K562 (cell line): ENCODE measurements at regions not wholly inside any gene's neighbourhood (a gene's known extent, or its start where the extent isn't known, plus 50 kb on each side); places are given as distances from the start of the nearest gene placed in this dataset.

ENCODE experiments used
- ATAC-seq: fragments of 200-7000 bp; cut with Tn5 transposase; 3 replicates; pipeline ENCODE4 v1.9.1; 2020; ENCODE audit warnings: moderate library complexity
- BruUV-seq: library from RNA; stranded (reverse); fragments of 400-500 nt; replicated peaks from 2 replicates; lab custom pipeline; 2021; lab: Mats Ljungman, UMichigan
- CTCF ChIA-PET: fragments of 300-600 bp; formaldehyde crosslinking; extraction: SDS; loops from one replicate; lab custom pipeline; 2021; ENCODE audit warnings: low intra/inter-chr PET ratio; lab: Yijun Ruan, JAX
- POLR2A ChIA-PET: fragments of 300-600, 350-650 bp; sonication (Branson Sonifier 250); formaldehyde crosslinking; extraction: SDS; loops from one replicate; lab custom pipeline; 2021; ENCODE audit warnings: antibody characterized with exemption, inconsistent platforms; lab: Yijun Ruan, JAX
- DNase-seq, 4 experiments: peaks; one replicate each; pipeline versions ENCODE4 v3.0.0 to v3.0.0-alpha.2; 2011 to 2018; ENCODE audit warnings: low spot score in 3 of 4, mixed read lengths in 3 of 4; ENCODE audit errors: extremely low read depth in 1 of 4
- FAIRE-seq: peaks from 2 replicates; lab custom pipeline; 2011; peaks lifted over from hg19 to GRCh38; lab: Jason Lieb, UNC
- H2AFZ ChIP-seq: 2 replicates; pipeline ENCODE4 v1.6.0; 2011; ENCODE audit warnings: low read depth, low read length, control low read depth, inconsistent platforms
- H3K27ac ChIP-seq: fragments of 200-600 bp; 3 replicates; pipeline ENCODE4 v1.8.0; 2011; ENCODE audit warnings: low read depth, mild to moderate bottlenecking, control low read depth, inconsistent platforms, low read length, moderate library complexity, mixed read lengths; ENCODE audit errors: extremely low read depth
- H3K27me3 ChIP-seq, 2 experiments: fragments of 300-600 bp in 1 of 2; 2 replicates in 1 of 2; 3 replicates in 1 of 2; pipeline versions ENCODE4 v1.6.0 to v1.8.0; 2011; ENCODE audit warnings: inconsistent platforms in 2 of 2, low read length in 2 of 2, mild to moderate bottlenecking in 1 of 2, mixed read lengths in 1 of 2, moderate library complexity in 1 of 2; ENCODE audit not compliant: control insufficient read depth in 2 of 2, insufficient read depth in 2 of 2
- H3K36me3 ChIP-seq: fragments of 300-600 bp; 3 replicates; pipeline ENCODE4 v1.8.0; 2011; ENCODE audit warnings: mild to moderate bottlenecking, low read length, inconsistent platforms; ENCODE audit not compliant: control insufficient read depth, insufficient read depth
- H3K4me1 ChIP-seq, 2 experiments: fragments of 200-600 bp in 1 of 2; replicated peaks in 1 of 2; 2 replicates in 1 of 2; 3 replicates in 1 of 2; pipeline versions ENCODE4 v1.5.1 to v1.8.0; 2011; ENCODE audit warnings: inconsistent platforms in 2 of 2, low read length in 2 of 2, mild to moderate bottlenecking in 1 of 2, mixed read lengths in 1 of 2, moderate library complexity in 1 of 2; ENCODE audit not compliant: control insufficient read depth in 2 of 2, insufficient read depth in 2 of 2
- H3K4me2 ChIP-seq: 2 replicates; pipeline ENCODE4 v1.6.1; 2011; ENCODE audit warnings: low read length, control low read depth, inconsistent platforms, mixed read lengths; ENCODE audit not compliant: insufficient read depth
- H3K4me3 ChIP-seq: fragments of 200-600 bp; sonication (generic), shearing (Covaris generic); 2 replicates; pipeline ENCODE4 v1.5.1; 2016; ENCODE audit warnings: control low read depth, inconsistent platforms
- H3K79me2 ChIP-seq: fragments of 200-600 bp; 3 replicates; pipeline ENCODE4 v1.8.0; 2011; ENCODE audit warnings: low read length, inconsistent platforms; ENCODE audit not compliant: control insufficient read depth, insufficient read depth
- H3K9ac ChIP-seq, 2 experiments: 2 replicates each; pipeline versions ENCODE4 v1.6.0 to v1.6.1; 2011; ENCODE audit warnings: low read depth in 2 of 2, low read length in 2 of 2, control low read depth in 1 of 2, inconsistent platforms in 1 of 2, mild to moderate bottlenecking in 1 of 2, mixed read lengths in 1 of 2; ENCODE audit not compliant: insufficient read depth in 1 of 2
- H3K9me1 ChIP-seq: one replicate; pipeline ENCODE4 v1.6.0; 2011; ENCODE audit warnings: inconsistent platforms, mild to moderate bottlenecking, low read length, moderate library complexity; ENCODE audit not compliant: control insufficient read depth, insufficient read depth
- H3K9me3 ChIP-seq: replicated peaks from 2 replicates; pipeline ENCODE4 v1.5.1; 2011; ENCODE audit warnings: low read depth, low read length, inconsistent platforms; ENCODE audit not compliant: control insufficient read depth, insufficient read depth
- H4K20me1 ChIP-seq: replicated peaks from 2 replicates; pipeline ENCODE4 v1.6.1; 2011; ENCODE audit warnings: low read length, inconsistent platforms, mixed read lengths; ENCODE audit not compliant: control insufficient read depth, insufficient read depth
- HSF4 ChIP-seq: fragments of 250-450 bp; sonication (Bioruptor Pico); IDR thresholded peaks from 2 replicates; pipeline ENCODE4 v2.1.2; 2022; ENCODE audit warnings: mild to moderate bottlenecking, moderate library complexity, borderline replicate concordance
- MCM5 ChIP-seq: fragments of 450-650 bp; IDR thresholded peaks from 2 replicates; pipeline ENCODE4 v1.6.1; 2016; ENCODE audit warnings: low read depth
- MEF2D ChIP-seq: conservative IDR thresholded peaks from 2 replicates; pipeline ENCODE4 v1.6.1; 2016; ENCODE audit warnings: low read depth, missing genetic modification characterization, missing compliant biosample characterization
- MTA3 ChIP-seq: fragments of 450-650 bp; formaldehyde crosslinking; IDR thresholded peaks from 2 replicates; pipeline ENCODE4 v1.6.1; 2017; ENCODE audit warnings: mild to moderate bottlenecking, borderline replicate concordance
- NFYB ChIP-seq: IDR thresholded peaks from 2 replicates; pipeline ENCODE4 v1.6.1; 2011; ENCODE audit warnings: mild to moderate bottlenecking, moderate library complexity; ENCODE audit not compliant: insufficient read length; ENCODE audit errors: extremely low read depth
- PURB ChIP-seq: sonication (generic); formaldehyde crosslinking; IDR thresholded peaks from 2 replicates; pipeline ENCODE4 v1.9.0; 2021; ENCODE audit warnings: low read depth, mild to moderate bottlenecking, missing genetic modification reagents
- RFX1 ChIP-seq: fragments of 450-650 bp; IDR thresholded peaks from 2 replicates; pipeline ENCODE4 v1.6.1; 2016; ENCODE audit warnings: mild to moderate bottlenecking, moderate library complexity
- SMAD2 ChIP-seq: fragments of 150-350 bp; IDR thresholded peaks from 2 replicates; pipeline ENCODE4 v1.6.1; 2014; ENCODE audit warnings: low read depth, mild to moderate bottlenecking, low read length
- THRAP3 ChIP-seq: fragments of 450-650 bp; IDR thresholded peaks from 2 replicates; pipeline ENCODE4 v1.6.1; 2016; ENCODE audit warnings: mild to moderate bottlenecking, inconsistent platforms, borderline replicate concordance
- ZNF143 ChIP-seq: sonication (generic); formaldehyde crosslinking; IDR thresholded peaks from 2 replicates; pipeline ENCODE4 v1.9.0; 2022; ENCODE audit warnings: mild to moderate bottlenecking, missing genetic modification reagents
- ZNF174 ChIP-seq: fragments of 250-450 bp; sonication (Bioruptor Pico); IDR thresholded peaks from 2 replicates; pipeline ENCODE4 v1.4.0; 2020; ENCODE audit warnings: mild to moderate bottlenecking
- WGBS: fragments of 100-300 bp; shearing (Covaris generic); methylation state at CpG from one replicate; pipeline ENCODE4 v1.1.6; 2016; ENCODE audit warnings: low coverage, mixed read lengths; ENCODE audit not compliant: insufficient coverage; ENCODE audit errors: missing lambda C conversion rate; 5-methylcytosine and 5-hydroxymethylcytosine counted together
- in situ Hi-C: fragments of 300-500 bp; cut with MboI; formaldehyde crosslinking; loops from 4 replicates; pipeline ENCODE4 v1.15.0; 2018; ENCODE audit warnings: inconsistent platforms, mixed read lengths
- intact Hi-C: fragments of 100-400 bp; cut with micrococcal nuclease; formaldehyde crosslinking; loops from 2 replicates; pipeline ENCODE4 v1.14.2; 2022
- TF ChIP-seq, protein P1 (sequence below): fragments of 250-450 bp; sonication (Bioruptor Pico); IDR thresholded peaks from 2 replicates; pipeline ENCODE4 v1.8.0; 2022; ENCODE audit warnings: moderate library complexity, mild to moderate bottlenecking, inconsistent platforms
- TF ChIP-seq, protein P2 (sequence below): fragments of 450-650 bp; IDR thresholded peaks from 2 replicates; pipeline ENCODE4 v1.6.1; 2016
- TF ChIP-seq, protein P3 (sequence below): sonication (generic); formaldehyde crosslinking; IDR thresholded peaks from 2 replicates; pipeline ENCODE4 v1.8.0; 2022; ENCODE audit warnings: missing genetic modification reagents, mild to moderate bottlenecking, borderline replicate concordance
- TF ChIP-seq, protein P4 (sequence below): fragments of 450-650 bp; IDR thresholded peaks from one replicate; pipeline ENCODE4 v1.6.1; 2018; ENCODE audit warnings: mild to moderate bottlenecking, moderate library complexity; ENCODE audit not compliant: partially characterized antibody

DNA sequence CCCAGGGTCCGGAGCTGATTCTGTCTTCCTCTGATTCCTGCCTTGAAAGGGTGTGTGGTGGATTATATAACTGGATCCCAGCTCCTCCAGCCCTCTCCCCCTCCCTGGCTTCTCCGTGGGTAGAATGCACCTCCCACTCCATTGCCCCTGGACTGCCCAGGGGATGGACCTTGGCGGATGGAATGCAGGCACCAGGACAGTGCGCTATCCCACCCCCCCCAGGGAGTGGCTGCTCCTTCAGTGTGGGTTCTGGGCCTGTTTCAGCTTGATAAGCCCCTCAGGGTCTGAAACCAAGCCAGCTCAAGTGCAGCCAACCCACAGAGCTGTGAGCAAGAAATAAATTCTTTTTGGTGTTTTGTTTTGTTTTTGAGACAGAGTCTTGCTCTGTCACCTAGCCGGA is 112.4 kb upstream of the TMEM132D start:
- no TSS peak for BruUV-seq
- Histone ChIP-seq H3K4me2 (no peak overlapping the region), H4K20me1 (peaks cover 2% of the 10 kb centered on the region; the same call in 1 of the 2 replicates), H3K4me3 (no peak overlapping the region), H3K9me1 (no peaks in the 10 kb centered on the region), H3K9me3 (no peaks in the 10 kb centered on the region)
- ATAC-seq = no peak
- CTCF ChIA-PET = no interaction called here
- intact Hi-C loops = loop anchor here (10.0 kb wide), 1 partner anchor 831 kb away; no protein-coding TSS in a partner anchor
- TF ChIP-seq RFX1 (no peak), MEF2D (no peak), HSF4 (CRISPR knock-in tag) (no peak), NFYB (no peak), ZNF143 (no peak), ZNF174 (CRISPR knock-in tag) (no peak), THRAP3 (no peak), SMAD2 (no peak), MTA3 (no peak), MCM5 (no peak), PURB (CRISPR knock-in tag) (no peak)
- TF ChIP-seq, protein P1, sequence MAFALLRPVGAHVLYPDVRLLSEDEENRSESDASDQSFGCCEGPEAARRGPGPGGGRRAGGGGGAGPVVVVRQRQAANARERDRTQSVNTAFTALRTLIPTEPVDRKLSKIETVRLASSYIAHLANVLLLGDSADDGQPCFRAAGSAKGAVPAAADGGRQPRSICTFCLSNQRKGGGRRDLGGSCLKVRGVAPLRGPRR (CRISPR knock-in tag) = no peak
- TF ChIP-seq, protein P2, sequence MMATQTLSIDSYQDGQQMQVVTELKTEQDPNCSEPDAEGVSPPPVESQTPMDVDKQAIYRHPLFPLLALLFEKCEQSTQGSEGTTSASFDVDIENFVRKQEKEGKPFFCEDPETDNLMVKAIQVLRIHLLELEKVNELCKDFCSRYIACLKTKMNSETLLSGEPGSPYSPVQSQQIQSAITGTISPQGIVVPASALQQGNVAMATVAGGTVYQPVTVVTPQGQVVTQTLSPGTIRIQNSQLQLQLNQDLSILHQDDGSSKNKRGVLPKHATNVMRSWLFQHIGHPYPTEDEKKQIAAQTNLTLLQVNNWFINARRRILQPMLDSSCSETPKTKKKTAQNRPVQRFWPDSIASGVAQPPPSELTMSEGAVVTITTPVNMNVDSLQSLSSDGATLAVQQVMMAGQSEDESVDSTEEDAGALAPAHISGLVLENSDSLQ = no peak
- TF ChIP-seq, protein P3, sequence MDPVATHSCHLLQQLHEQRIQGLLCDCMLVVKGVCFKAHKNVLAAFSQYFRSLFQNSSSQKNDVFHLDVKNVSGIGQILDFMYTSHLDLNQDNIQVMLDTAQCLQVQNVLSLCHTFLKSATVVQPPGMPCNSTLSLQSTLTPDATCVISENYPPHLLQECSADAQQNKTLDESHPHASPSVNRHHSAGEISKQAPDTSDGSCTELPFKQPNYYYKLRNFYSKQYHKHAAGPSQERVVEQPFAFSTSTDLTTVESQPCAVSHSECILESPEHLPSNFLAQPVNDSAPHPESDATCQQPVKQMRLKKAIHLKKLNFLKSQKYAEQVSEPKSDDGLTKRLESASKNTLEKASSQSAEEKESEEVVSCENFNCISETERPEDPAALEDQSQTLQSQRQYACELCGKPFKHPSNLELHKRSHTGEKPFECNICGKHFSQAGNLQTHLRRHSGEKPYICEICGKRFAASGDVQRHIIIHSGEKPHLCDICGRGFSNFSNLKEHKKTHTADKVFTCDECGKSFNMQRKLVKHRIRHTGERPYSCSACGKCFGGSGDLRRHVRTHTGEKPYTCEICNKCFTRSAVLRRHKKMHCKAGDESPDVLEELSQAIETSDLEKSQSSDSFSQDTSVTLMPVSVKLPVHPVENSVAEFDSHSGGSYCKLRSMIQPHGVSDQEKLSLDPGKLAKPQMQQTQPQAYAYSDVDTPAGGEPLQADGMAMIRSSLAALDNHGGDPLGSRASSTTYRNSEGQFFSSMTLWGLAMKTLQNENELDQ (CRISPR knock-in tag) = no peak
- TF ChIP-seq, protein P4, sequence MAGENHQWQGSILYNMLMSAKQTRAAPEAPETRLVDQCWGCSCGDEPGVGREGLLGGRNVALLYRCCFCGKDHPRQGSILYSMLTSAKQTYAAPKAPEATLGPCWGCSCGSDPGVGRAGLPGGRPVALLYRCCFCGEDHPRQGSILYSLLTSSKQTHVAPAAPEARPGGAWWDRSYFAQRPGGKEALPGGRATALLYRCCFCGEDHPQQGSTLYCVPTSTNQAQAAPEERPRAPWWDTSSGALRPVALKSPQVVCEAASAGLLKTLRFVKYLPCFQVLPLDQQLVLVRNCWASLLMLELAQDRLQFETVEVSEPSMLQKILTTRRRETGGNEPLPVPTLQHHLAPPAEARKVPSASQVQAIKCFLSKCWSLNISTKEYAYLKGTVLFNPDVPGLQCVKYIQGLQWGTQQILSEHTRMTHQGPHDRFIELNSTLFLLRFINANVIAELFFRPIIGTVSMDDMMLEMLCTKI = no peak
- TF ChIP-seq, all 486 proteins: peak for 0
- H3K9ac ChIP-seq = no peak overlapping the region
- WGBS = 0% methylated on average over 5 of the region's 5 CpGs
- DNase-seq (no peak), FAIRE-seq (no peak)
- H3K36me3 ChIP-seq = no peaks in the 10 kb centered on the region
- H3K79me2 ChIP-seq = no peaks in the 10 kb centered on the region
- H3K27ac ChIP-seq = no peak overlapping the region
- H2AFZ ChIP-seq = no peak overlapping the region
- in situ Hi-C loops = no loop called here
- POLR2A ChIA-PET = no interaction called here
- H3K27me3 ChIP-seq = peaks cover 16 to 53% of the 10 kb centered on the region in 2 experiments
- no peaks in the 10 kb centered on the region for H3K4me1 ChIP-seq
